HG02840 (cell line): ENCODE measurements at regions not wholly inside any gene's neighbourhood (a gene's known extent, or its start where the extent isn't known, plus 50 kb on each side); places are given as distances from the start of the nearest gene placed in this dataset.

Experiments
- ATAC-seq: cut with Tn5 transposase; IDR thresholded peaks from one replicate; pipeline ENCODE4 v1.9.1; 2021; ENCODE audit warnings: mild to moderate bottlenecking, moderate library complexity, moderate number of reproducible peaks; ENCODE audit not compliant: unreplicated experiment, low FRiP score

GRCh38 chr1:55684131-55684650, 469.0 kb upstream of the USP24 start:
- ATAC-seq, result no peak

- no peak for ATAC-seq
These were observed 467.0 kb upstream of the USP24 start for GRCh38 chr1:55682198-55682597.

- no peak for ATAC-seq
These were observed 464.8 kb upstream of the USP24 start for GRCh38 chr1:55679971-55680370.

- ATAC-seq, result no peak
These were observed 458.3 kb upstream of the USP24 start for GRCh38 chr1:55673416-55673815.

GRCh38 chr1:55670331-55671082, 455.3 kb upstream of the USP24 start:
- no peak for ATAC-seq

- ATAC-seq, result no peak
These were observed 454.1 kb upstream of the USP24 start for GRCh38 chr1:55669293-55669692.

GRCh38 chr1:55662875-55663274, 447.7 kb upstream of the USP24 start:
- no peak for ATAC-seq

- no peak for ATAC-seq
These were observed 443.8 kb upstream of the USP24 start for GRCh38 chr1:55658917-55659316.

- no peak for ATAC-seq
These were observed 439.6 kb upstream of the USP24 start for GRCh38 chr1:55654750-55655149.

- ATAC-seq, result no peak
These were observed 439.0 kb upstream of the USP24 start for GRCh38 chr1:55654171-55654570.

GRCh38 chr1:55650444-55650843, 435.3 kb upstream of the USP24 start:
- ATAC-seq, result no peak

GRCh38 chr1:55646181-55646580, 431.0 kb upstream of the USP24 start:
- no peak for ATAC-seq

GRCh38 chr1:55645270-55645669, 430.1 kb upstream of the USP24 start:
- ATAC-seq, result no peak

GRCh38 chr1:55641947-55642346, 426.8 kb upstream of the USP24 start:
- no peak for ATAC-seq

- ATAC-seq, result no peak
These were observed 425.7 kb upstream of the USP24 start for GRCh38 chr1:55640708-55641473.

GRCh38 chr1:55639526-55639925, 424.4 kb upstream of the USP24 start:
- ATAC-seq, result no peak

- no peak for ATAC-seq
These were observed 423.9 kb upstream of the USP24 start for GRCh38 chr1:55639051-55639450.

GRCh38 chr1:55636696-55637095, 421.5 kb upstream of the USP24 start:
- ATAC-seq, result no peak

- ATAC-seq, result no peak
These were observed 420.7 kb upstream of the USP24 start for GRCh38 chr1:55635856-55636255.

GRCh38 chr1:55634516-55634915, 419.4 kb upstream of the USP24 start:
- ATAC-seq, result no peak

- ATAC-seq, result no peak
These were observed 417.7 kb upstream of the USP24 start for GRCh38 chr1:55632906-55633305.

GRCh38 chr1:55632058-55632457, 416.9 kb upstream of the USP24 start:
- ATAC-seq, result no peak
